Epithelial cell of esophagus (primary cell): ENCODE measurements at regions not wholly inside any gene's neighbourhood (a gene's known extent, or its start where the extent isn't known, plus 50 kb on each side); places are given as distances from the start of the nearest gene placed in this dataset.

Experiments used
- DNase-seq: peaks from one replicate; pipeline ENCODE4 v3.0.0; 2010; ENCODE audit warnings: low read depth
- H3K4me3 ChIP-seq: 2 replicates; pipeline ENCODE4 v1.5.1; 2011; ENCODE audit warnings: mild to moderate bottlenecking, low read length, control low read depth
- TF ChIP-seq, protein P1 (sequence below): IDR thresholded peaks from 2 replicates; pipeline ENCODE4 v1.5.1; 2011; ENCODE audit warnings: low read depth, mild to moderate bottlenecking, low read length, control low read depth, inconsistent platforms; ENCODE audit not compliant: insufficient read depth; ENCODE audit errors: missing control alignments

DNA sequence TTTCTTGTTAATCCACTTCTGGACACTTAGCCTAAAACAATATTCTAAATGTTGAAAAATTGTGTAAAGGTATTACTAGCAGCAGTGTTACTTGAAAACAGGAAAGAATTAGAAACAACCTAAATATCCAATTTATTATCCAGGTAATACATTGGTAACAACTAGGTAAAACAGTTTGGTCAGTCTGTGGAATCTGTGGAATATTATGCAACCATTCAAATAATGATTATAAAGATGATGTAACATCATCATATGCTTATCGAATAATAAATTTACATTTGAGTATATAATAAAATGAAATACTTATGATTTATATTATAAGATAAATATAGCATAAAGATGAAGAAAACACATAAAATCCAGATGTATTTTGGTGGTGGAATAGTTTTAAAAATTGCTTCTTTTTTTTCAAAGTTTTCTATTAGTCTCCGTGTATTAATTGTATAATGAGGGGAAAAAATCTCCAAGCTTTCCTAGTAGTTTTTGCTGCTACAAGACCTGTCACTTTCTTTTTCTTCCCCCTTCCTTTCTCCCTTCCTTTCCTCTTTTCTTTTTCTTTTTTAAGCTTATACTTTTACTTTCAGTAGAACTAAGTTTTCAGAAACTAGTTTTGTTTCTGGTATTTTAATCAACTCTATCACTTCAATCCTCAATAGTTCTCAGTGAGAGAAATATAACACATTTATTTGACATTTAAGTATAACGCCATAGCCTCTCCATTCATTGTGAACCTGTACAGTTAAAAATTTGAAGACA is 197.8 kb upstream of the HMCN1 start:
- TF ChIP-seq, protein P1, sequence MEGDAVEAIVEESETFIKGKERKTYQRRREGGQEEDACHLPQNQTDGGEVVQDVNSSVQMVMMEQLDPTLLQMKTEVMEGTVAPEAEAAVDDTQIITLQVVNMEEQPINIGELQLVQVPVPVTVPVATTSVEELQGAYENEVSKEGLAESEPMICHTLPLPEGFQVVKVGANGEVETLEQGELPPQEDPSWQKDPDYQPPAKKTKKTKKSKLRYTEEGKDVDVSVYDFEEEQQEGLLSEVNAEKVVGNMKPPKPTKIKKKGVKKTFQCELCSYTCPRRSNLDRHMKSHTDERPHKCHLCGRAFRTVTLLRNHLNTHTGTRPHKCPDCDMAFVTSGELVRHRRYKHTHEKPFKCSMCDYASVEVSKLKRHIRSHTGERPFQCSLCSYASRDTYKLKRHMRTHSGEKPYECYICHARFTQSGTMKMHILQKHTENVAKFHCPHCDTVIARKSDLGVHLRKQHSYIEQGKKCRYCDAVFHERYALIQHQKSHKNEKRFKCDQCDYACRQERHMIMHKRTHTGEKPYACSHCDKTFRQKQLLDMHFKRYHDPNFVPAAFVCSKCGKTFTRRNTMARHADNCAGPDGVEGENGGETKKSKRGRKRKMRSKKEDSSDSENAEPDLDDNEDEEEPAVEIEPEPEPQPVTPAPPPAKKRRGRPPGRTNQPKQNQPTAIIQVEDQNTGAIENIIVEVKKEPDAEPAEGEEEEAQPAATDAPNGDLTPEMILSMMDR = no peak
- DNase-seq = no peak
- H3K4me3 ChIP-seq = no peak overlapping the region

DNA sequence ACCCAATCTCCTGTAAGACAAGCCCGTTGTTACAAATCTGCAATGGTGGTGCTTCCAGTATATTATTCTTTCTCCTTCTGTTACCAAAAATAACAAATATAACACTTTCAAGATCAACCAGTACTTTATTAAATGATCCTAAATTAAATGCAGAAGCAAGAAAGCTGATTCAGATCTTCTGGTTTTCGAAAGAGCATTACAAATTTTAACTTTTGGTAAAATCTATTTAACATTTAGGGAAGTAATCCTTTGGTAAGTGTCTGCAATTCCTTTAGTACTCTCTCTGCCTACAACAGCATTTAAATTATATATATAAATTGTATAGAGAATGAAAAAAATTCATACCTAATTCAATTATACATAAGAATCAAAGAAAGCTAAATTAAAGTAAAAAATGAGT is 198.6 kb upstream of the HMCN1 start:
- H3K4me3 ChIP-seq = no peak overlapping the region
- no peak for DNase-seq
- TF ChIP-seq, protein P1 = no peak

DNA sequence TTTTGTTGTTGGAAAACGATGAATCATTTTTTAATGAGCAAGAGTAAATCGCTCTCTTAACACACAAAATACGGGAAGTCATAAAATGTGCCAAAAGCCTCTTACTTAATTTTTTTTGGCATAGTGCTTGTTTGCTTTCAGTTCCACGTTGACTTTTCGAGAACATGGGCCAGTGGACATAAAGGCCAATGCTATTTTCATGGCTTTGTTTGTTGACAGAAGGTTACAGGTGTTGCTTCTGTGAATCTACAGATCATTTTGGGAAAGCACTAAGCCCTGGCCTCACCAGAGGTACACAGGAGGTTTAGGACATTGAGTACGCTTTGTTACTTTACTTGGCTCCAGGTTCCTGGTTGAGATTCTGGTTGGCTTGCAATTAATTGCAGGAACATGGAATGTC is 199.4 kb upstream of the HMCN1 start:
- H3K4me3 ChIP-seq = no peak overlapping the region
- TF ChIP-seq, protein P1 = no peak
- no peak for DNase-seq

DNA sequence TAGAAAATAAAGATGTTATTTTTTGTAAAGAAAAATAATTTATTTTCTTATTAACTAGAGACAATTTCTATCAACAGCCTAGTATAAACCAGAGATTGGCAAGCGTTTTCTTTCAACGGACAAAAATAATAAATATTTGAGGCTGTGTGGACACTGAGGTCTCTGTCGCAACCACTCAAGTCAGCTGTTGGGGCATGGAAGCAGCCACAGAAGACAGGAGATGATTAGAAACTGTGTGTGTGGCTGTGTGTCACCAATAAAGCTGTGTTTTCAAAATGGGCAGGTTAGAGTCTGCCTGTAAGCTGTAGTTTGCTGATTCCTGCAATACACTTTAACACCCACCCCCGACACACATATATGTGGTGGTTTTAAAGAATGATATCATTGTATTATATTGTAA is 200.6 kb upstream of the HMCN1 start:
- no peak overlapping the region for H3K4me3 ChIP-seq
- no peak for DNase-seq
- TF ChIP-seq, protein P1 = no peak

DNA sequence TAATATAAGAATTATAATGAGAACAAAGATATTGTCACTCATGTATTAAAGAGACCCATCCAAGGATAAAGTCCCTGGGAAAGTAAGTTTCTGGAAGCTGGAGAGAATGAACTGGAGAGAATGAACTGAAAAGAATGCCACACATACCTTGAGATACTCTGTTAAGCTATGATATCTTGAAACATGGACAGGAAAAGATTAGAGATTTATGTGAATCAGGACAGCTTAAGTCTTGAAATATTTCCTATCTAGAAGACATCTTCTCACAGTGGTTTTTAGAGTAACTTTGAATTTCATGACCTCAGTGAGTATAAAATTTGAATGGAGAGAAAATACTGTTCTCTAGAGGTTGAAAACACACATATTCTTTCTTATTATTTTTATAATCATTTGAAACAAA is 201.3 kb upstream of the HMCN1 start:
- TF ChIP-seq, protein P1 = no peak
- no peak for DNase-seq
- H3K4me3 ChIP-seq = no peak overlapping the region

- no peak overlapping the region for H3K4me3 ChIP-seq
- no peak for DNase-seq
- TF ChIP-seq, protein P1 = no peak
Observed at GRCh38 chr1:185531838-185532237, 202.4 kb upstream of the HMCN1 start.

DNA sequence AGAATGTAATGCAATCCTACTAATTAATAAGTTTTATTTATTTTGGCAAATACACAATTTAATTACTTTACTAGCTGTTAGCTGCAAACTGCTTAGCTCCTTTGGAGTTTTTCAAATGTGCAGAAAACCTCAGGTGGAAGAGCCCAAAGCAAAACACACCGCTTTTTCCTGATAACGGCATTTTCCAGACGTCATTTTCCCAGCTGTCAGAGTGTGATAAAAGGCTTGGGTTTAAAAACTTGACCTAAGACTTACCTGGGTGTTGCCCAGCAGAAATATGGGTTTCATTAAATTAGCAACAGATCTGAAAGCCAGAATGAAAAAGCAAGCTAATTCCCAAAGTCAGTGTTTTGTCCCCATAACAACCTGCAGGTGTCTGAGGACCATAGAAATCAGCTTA is 204.0 kb upstream of the HMCN1 start:
- DNase-seq = no peak
- TF ChIP-seq, protein P1 = no peak
- no peak overlapping the region for H3K4me3 ChIP-seq
